Left lung (tissue), 4 donors: ENCODE measurements at regions not wholly inside any gene's neighbourhood (a gene's known extent, or its start where the extent isn't known, plus 50 kb on each side); places are given as distances from the start of the nearest gene placed in this dataset.

Source experiments
- ATAC-seq: fragments of 200-7000 bp; cut with Tn5 transposase; one replicate; pipeline ENCODE4 v1.9.1; 2020; ENCODE audit warnings: moderate library complexity
- DNase-seq, 4 donors: peaks; one replicate each; pipeline ENCODE4 v3.0.0-alpha.2; 2013 to 2020
- H3K27ac ChIP-seq, 2 donors: fragments of 200-600 bp; sonication (generic) in 1 of 2; one replicate each; pipeline versions ENCODE4 v1.5.0 to v1.8.0; 2020 to 2021
- H3K27me3 ChIP-seq, 2 donors: fragments of 200-600 bp; sonication (generic) in 1 of 2; one replicate each; pipeline versions ENCODE4 v1.5.0 to v1.8.0; 2020 to 2021
- H3K36me3 ChIP-seq, 2 donors: fragments of 200-600 bp; sonication (generic) in 1 of 2; one replicate each; pipeline versions ENCODE4 v1.5.0 to v1.8.0; 2020 to 2021
- H3K4me1 ChIP-seq, 2 donors: fragments of 200-600 bp; one replicate each; pipeline ENCODE4 v1.8.0; 2021
- H3K4me3 ChIP-seq, 2 donors: fragments of 200-600 bp; sonication (generic) in 1 of 2; one replicate each; pipeline versions ENCODE4 v1.5.0 to v1.8.0; 2020 to 2021; ENCODE audit warnings: mild to moderate bottlenecking in 1 of 2
- H3K9me3 ChIP-seq, 2 donors: fragments of 200-600 bp; sonication (generic) in 1 of 2; one replicate each; pipeline versions ENCODE4 v1.5.0 to v1.8.0; 2020 to 2021
- intact Hi-C, 2 donors: fragments of 100-400 bp; cut with DNase I; formaldehyde crosslinking; loops; one replicate each; pipeline versions ENCODE4 v1.11.2 to v1.14.2; 2022
- TF ChIP-seq, protein P1 (sequence below), 2 donors: fragments of 200-600 bp; sonication (generic) in 1 of 2; IDR thresholded peaks; one replicate each; pipeline versions ENCODE4 v1.5.0 to v1.8.0; 2021; ENCODE audit warnings: antibody characterized with exemption in 2 of 2
- donor health status: DM: no; HTN: yes; CAD: no.
- donor health status: DM: no; HTN: no; CAD: no.

DNA sequence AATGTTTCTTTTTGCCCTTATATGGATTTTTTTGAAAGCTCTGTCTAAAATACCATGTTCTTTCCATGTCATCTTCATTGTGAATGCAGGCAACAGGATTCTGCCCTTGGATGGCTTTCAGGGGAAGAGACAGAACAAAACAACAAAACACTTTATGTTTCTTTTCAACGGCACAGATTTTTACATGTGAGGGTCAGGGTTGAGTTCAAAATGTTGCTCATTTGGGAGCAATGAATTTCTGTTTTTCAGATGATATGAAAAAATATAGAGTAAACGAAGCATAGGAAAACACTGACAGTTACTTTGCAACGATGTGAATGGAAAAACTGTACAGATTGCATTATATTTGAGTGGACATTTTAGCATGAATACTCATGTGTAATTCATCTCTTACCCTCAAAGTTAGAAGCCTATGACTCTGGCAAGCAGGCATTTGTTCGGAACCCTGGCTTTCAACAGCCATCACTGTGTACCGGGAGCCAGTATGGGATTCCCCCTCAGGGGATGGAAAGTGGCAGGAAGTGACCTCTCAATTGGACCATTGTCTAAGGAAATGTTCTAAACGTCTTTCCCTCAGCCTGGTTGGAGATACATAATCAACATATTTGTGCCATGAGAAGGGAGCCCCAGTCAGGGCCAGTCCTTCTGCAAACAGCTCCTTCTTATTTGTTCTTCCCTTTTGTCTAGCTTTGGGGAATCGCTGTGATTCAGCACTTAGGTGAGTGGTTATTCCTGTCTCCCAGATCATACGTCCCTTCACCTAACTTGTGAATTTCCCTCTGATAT, 153.9 kb upstream of the MEF2C start:
- DNase-seq (no peak), ATAC-seq (no peak)
- no peak overlapping the region for H3K4me3 ChIP-seq
- intact Hi-C loops, result no loop called here
- no peaks in the 10 kb centered on the region for H3K36me3 ChIP-seq
- no peaks in the 10 kb centered on the region for H3K9me3 ChIP-seq
- H3K27me3 ChIP-seq, result no peaks in the 10 kb centered on the region
- H3K27ac ChIP-seq, result no peak overlapping the region
- H3K4me1 ChIP-seq, result no peaks in the 10 kb centered on the region
- TF ChIP-seq, protein P1, sequence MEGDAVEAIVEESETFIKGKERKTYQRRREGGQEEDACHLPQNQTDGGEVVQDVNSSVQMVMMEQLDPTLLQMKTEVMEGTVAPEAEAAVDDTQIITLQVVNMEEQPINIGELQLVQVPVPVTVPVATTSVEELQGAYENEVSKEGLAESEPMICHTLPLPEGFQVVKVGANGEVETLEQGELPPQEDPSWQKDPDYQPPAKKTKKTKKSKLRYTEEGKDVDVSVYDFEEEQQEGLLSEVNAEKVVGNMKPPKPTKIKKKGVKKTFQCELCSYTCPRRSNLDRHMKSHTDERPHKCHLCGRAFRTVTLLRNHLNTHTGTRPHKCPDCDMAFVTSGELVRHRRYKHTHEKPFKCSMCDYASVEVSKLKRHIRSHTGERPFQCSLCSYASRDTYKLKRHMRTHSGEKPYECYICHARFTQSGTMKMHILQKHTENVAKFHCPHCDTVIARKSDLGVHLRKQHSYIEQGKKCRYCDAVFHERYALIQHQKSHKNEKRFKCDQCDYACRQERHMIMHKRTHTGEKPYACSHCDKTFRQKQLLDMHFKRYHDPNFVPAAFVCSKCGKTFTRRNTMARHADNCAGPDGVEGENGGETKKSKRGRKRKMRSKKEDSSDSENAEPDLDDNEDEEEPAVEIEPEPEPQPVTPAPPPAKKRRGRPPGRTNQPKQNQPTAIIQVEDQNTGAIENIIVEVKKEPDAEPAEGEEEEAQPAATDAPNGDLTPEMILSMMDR (IDR thresholded peaks at IDR 0.05), result no peak

- Histone ChIP-seq H3K9me3 (no peaks in the 10 kb centered on the region), H3K27ac (no peak overlapping the region), H3K4me1 (no peaks in the 10 kb centered on the region), H3K27me3 (no peaks in the 10 kb centered on the region), H3K36me3 (no peaks in the 10 kb centered on the region), H3K4me3 (no peak overlapping the region)
- no peak for ATAC-seq
- TF ChIP-seq, protein P1 (IDR thresholded peaks at IDR 0.05), result no peak
- intact Hi-C loops, result no loop called here
- no peak for DNase-seq
Observed at GRCh38 chr5:89036166-89036565, 153.2 kb upstream of the MEF2C start.

- TF ChIP-seq, protein P1 (IDR thresholded peaks at IDR 0.05), result no peak
- intact Hi-C loops, result no loop called here
- no peaks in the 10 kb centered on the region for H3K36me3 ChIP-seq
Observed at GRCh38 chr5:89034588-89034987, 151.6 kb upstream of the MEF2C start.

GRCh38 chr5:89030798-89031197, 147.8 kb upstream of the MEF2C start:
- no peak overlapping the region for H3K4me3 ChIP-seq
- DNase-seq, result no peak
- H3K9me3 ChIP-seq, result peaks cover 0 to 2% of the 10 kb centered on the region in 2 donors
- intact Hi-C loops, result no loop called here
- ATAC-seq, result no peak
- H3K27ac ChIP-seq, result no peak overlapping the region
- TF ChIP-seq, protein P1 (IDR thresholded peaks at IDR 0.05), result no peak
- H3K36me3 ChIP-seq, result no peaks in the 10 kb centered on the region
- H3K27me3 ChIP-seq, result no peaks in the 10 kb centered on the region
- H3K4me1 ChIP-seq, result no peaks in the 10 kb centered on the region

More at GRCh38 chr5:89034588-89034987, 151.6 kb upstream of the MEF2C start:
- Histone ChIP-seq H3K27me3 (no peaks in the 10 kb centered on the region), H3K9me3 (no peaks in the 10 kb centered on the region), H3K4me3 (no peak overlapping the region), H3K4me1 (no peaks in the 10 kb centered on the region), H3K27ac (no peak overlapping the region)
- ATAC-seq (no peak), DNase-seq (no peak)

GRCh38 chr5:89028595-89029285, 145.8 kb upstream of the MEF2C start:
- intact Hi-C loops, result no loop called here
- Histone ChIP-seq H3K9me3 (peaks cover 0 to 2% of the 10 kb centered on the region in 2 donors), H3K27me3 (no peaks in the 10 kb centered on the region)

More at GRCh38 chr5:89028595-89029285, 145.8 kb upstream of the MEF2C start:
- ATAC-seq (no peak), DNase-seq (no peak)
- Histone ChIP-seq H3K4me3 (no peak overlapping the region), H3K4me1 (no peaks in the 10 kb centered on the region), H3K36me3 (no peaks in the 10 kb centered on the region), H3K27ac (no peak overlapping the region)
- TF ChIP-seq, protein P1 (IDR thresholded peaks at IDR 0.05), result no peak
